GM12878 (cell line): ENCODE measurements at regions not wholly inside any gene's neighbourhood (a gene's known extent, or its start where the extent isn't known, plus 50 kb on each side); places are given as distances from the start of the nearest gene placed in this dataset.

Source experiments
- ATAC-seq: fragments of 200-7000 bp; cut with Tn5 transposase; 3 replicates; pipeline ENCODE4 v1.9.1; 2020; ENCODE audit warnings: mild to moderate bottlenecking, moderate library complexity
- BruUV-seq: library from RNA; stranded (reverse); fragments of 400-500 nt; replicated peaks from 2 replicates; lab custom pipeline; 2021; lab: Mats Ljungman, UMichigan
- CTCF ChIA-PET: fragments of 300-600 bp; sonication (Branson Sonifier 250); formaldehyde crosslinking; extraction: SDS; loops from one replicate; lab custom pipeline; 2021; ENCODE audit warnings: inconsistent platforms; lab: Yijun Ruan, JAX
- POLR2A ChIA-PET: fragments of 350-600 bp; formaldehyde crosslinking; extraction: SDS; loops from one replicate; lab custom pipeline; 2021; ENCODE audit warnings: inconsistent platforms; lab: Charles Lee
- RAD21 ChIA-PET: fragments of 300-600 bp; sonication (Branson Sonifier 250); formaldehyde crosslinking; loops from one replicate; lab custom pipeline; 2023; ENCODE audit warnings: antibody characterized with exemption; ENCODE audit not compliant: unreplicated experiment; lab: Charles Lee
- SMC1A ChIA-PET: fragments of 300-600 bp; sonication (Branson Sonifier 250); formaldehyde crosslinking; loops from one replicate; lab custom pipeline; 2023; ENCODE audit not compliant: unreplicated experiment, uncharacterized antibody; lab: Charles Lee
- DNase-seq: peaks from one replicate; pipeline ENCODE4 v3.0.0-alpha.2; 2011; ENCODE audit warnings: low read depth, low spot score
- FAIRE-seq: peaks from 3 replicates; lab custom pipeline; 2011; peaks lifted over from hg19 to GRCh38; lab: Jason Lieb, UNC
- H2AFZ ChIP-seq: 2 replicates; pipeline ENCODE4 v1.6.0; 2011; ENCODE audit warnings: low read depth, low read length, control low read depth; ENCODE audit not compliant: control insufficient read depth
- H3K27ac ChIP-seq: 2 replicates; pipeline ENCODE4 v1.5.1; 2011; ENCODE audit warnings: control low read depth; ENCODE audit not compliant: control insufficient read depth, insufficient read depth
- H3K27me3 ChIP-seq, 2 experiments: replicated peaks in 1 of 2; 2 replicates each; pipeline versions ENCODE4 v1.6.0 to v1.6.1; 2011; ENCODE audit warnings: low read length in 1 of 2; ENCODE audit not compliant: control insufficient read depth in 2 of 2, insufficient read depth in 2 of 2
- H3K36me3 ChIP-seq, 2 experiments: 2 replicates each; pipeline ENCODE4 v1.5.1; 2011; ENCODE audit warnings: low read length in 1 of 2; ENCODE audit not compliant: control insufficient read depth in 2 of 2, insufficient read depth in 2 of 2
- H3K4me1 ChIP-seq: 2 replicates; pipeline ENCODE4 v1.6.1; 2011; ENCODE audit warnings: mild to moderate bottlenecking, low read length, moderate library complexity, mixed read lengths; ENCODE audit not compliant: control insufficient read depth, insufficient read depth
- H3K4me2 ChIP-seq: 2 replicates; pipeline ENCODE4 v1.6.0; 2011; ENCODE audit warnings: control low read depth; ENCODE audit not compliant: control insufficient read depth, insufficient read depth
- H3K4me3 ChIP-seq: fragments of 200-600 bp; sonication (generic); 2 replicates; pipeline ENCODE4 v1.5.1; 2016
- H3K79me2 ChIP-seq: 2 replicates; pipeline ENCODE4 v1.6.0; 2011; ENCODE audit warnings: low read length; ENCODE audit not compliant: control insufficient read depth, insufficient read depth
- H3K9ac ChIP-seq: 2 replicates; pipeline ENCODE4 v1.8.0; 2011; ENCODE audit warnings: low read length, control low read depth, mixed read lengths; ENCODE audit not compliant: control insufficient read depth, insufficient read depth
- H3K9me3 ChIP-seq: replicated peaks from 3 replicates; pipeline ENCODE4 v1.5.1; 2011; ENCODE audit warnings: mild to moderate bottlenecking, low read length; ENCODE audit not compliant: control insufficient read depth, insufficient read depth
- H4K20me1 ChIP-seq: 2 replicates; pipeline ENCODE4 v1.6.0; 2011; ENCODE audit not compliant: control insufficient read depth, insufficient read depth
- BCLAF1 ChIP-seq: fragments of 450-650 bp; IDR thresholded peaks from 2 replicates; pipeline ENCODE4 v1.6.1; 2017; ENCODE audit warnings: antibody characterized with exemption, mild to moderate bottlenecking, moderate library complexity
- CBX3 ChIP-seq: fragments of 200-600 bp; sonication (generic); IDR thresholded peaks from 2 replicates; pipeline ENCODE4 v1.6.1; 2016; ENCODE audit warnings: low read depth, borderline replicate concordance
- E2F8 ChIP-seq: fragments of 450-650 bp; IDR thresholded peaks from 2 replicates; pipeline ENCODE4 v1.6.1; 2018; ENCODE audit warnings: mild to moderate bottlenecking, low read depth, moderate library complexity; ENCODE audit not compliant: partially characterized antibody
- ELK1 ChIP-seq: IDR thresholded peaks from 2 replicates; pipeline ENCODE4 v1.6.1; 2012; ENCODE audit warnings: low read depth, low read length, improper control_type of control experiment
- ESRRA ChIP-seq: IDR thresholded peaks from 2 replicates; pipeline ENCODE4 v1.6.1; 2012; ENCODE audit warnings: mild to moderate bottlenecking, low read length, improper control_type of control experiment
- HDAC2 ChIP-seq: fragments of 200-600 bp; sonication (generic); IDR thresholded peaks from 2 replicates; pipeline ENCODE4 v1.6.1; 2017
- IRF5 ChIP-seq: fragments of 450-650 bp; IDR thresholded peaks from 2 replicates; pipeline ENCODE4 v1.6.1; 2017; ENCODE audit warnings: borderline replicate concordance
- KDM1A ChIP-seq: fragments of 200-600 bp; sonication (generic); IDR thresholded peaks from 2 replicates; pipeline ENCODE4 v1.6.1; 2016; ENCODE audit warnings: borderline replicate concordance
- MTA3 ChIP-seq: IDR thresholded peaks from 2 replicates; pipeline ENCODE4 v1.6.1; 2012; ENCODE audit warnings: low read length, inconsistent platforms, borderline replicate concordance
- TBL1XR1 ChIP-seq: IDR thresholded peaks from 2 replicates; pipeline ENCODE4 v1.6.1; 2012; ENCODE audit warnings: low read depth, low read length, improper control_type of control experiment
- WGBS: methylation state at CpG from one replicate; pipeline ENCODE4 v1.1.6; 2016; ENCODE audit warnings: low lambda C conversion rate; ENCODE audit not compliant: insufficient replicate concordance, insufficient coverage; ENCODE audit errors: missing lambda C conversion rate; 5-methylcytosine and 5-hydroxymethylcytosine counted together
- in situ Hi-C: fragments of 300-500 bp; cut with MboI; formaldehyde crosslinking; loops from 9 replicates; pipeline ENCODE4 v1.14.3; 2018; ENCODE audit warnings: mixed read lengths
- intact Hi-C: fragments of 100-400 bp; cut with micrococcal nuclease; formaldehyde crosslinking; loops from one replicate; pipeline ENCODE4 v1.14.2; 2022; ENCODE audit not compliant: unreplicated experiment

GRCh38 chr14:79997509-79998208, 213.6 kb downstream of the DIO2 start:
- no peak for FAIRE-seq
- ChIA-PET POLR2A (no interaction called here), RAD21 (no interaction called here), CTCF (interaction anchor here (0.7 kb wide), 1 partner anchor 21 kb away, joined by 3 read pairs; no protein-coding TSS in a partner anchor), SMC1A (no interaction called here)
- no peaks in the 10 kb centered on the region for H3K79me2 ChIP-seq
- intact Hi-C loops: no loop called here
- no peak overlapping the region for H3K4me3 ChIP-seq
- ATAC-seq: no peak
- no TSS peak for BruUV-seq
- no peak overlapping the region for H3K27ac ChIP-seq
- no peak overlapping the region for H3K9ac ChIP-seq
- DNase-seq: no peak
- 11% methylated on average over 4 of the region's 4 CpGs for WGBS
- no peaks in the 10 kb centered on the region for H3K27me3 ChIP-seq
- no peaks in the 10 kb centered on the region for H3K9me3 ChIP-seq
- no peaks in the 10 kb centered on the region for H3K36me3 ChIP-seq
- no peak for TF ChIP-seq IRF5
- no peak for TF ChIP-seq KDM1A
- no peak for TF ChIP-seq E2F8
- TF ChIP-seq HDAC2: no peak
- no peak for TF ChIP-seq CBX3
- TF ChIP-seq TBL1XR1: no peak
- no peak for TF ChIP-seq ESRRA
- no peak for TF ChIP-seq BCLAF1
- TF ChIP-seq ELK1: no peak
- no peak for TF ChIP-seq MTA3
- no peaks in the 10 kb centered on the region for H3K4me1 ChIP-seq
- H3K4me2 ChIP-seq: no peak overlapping the region
- H4K20me1 ChIP-seq: no peaks in the 10 kb centered on the region
- in situ Hi-C loops: no loop called here
- no peak overlapping the region for H2AFZ ChIP-seq
